Caki2 (cell line): ENCODE measurements at regions not wholly inside any gene's neighbourhood (a gene's known extent, or its start where the extent isn't known, plus 50 kb on each side); places are given as distances from the start of the nearest gene placed in this dataset.
A peak's percentile ranks its signal among the peaks of the same experiment; 100 is the strongest.
"Not testable (repeated sequence)": the region's sequence is repeated elsewhere in the genome, so short reads cannot be mapped to it uniquely, and the experiment has no call there.

Source experiments
- DNase-seq: peaks from one replicate; pipeline ENCODE4 v3.0.0-alpha.2; 2015; ENCODE audit warnings: low read depth
- in situ Hi-C: cut with HindIII; loops from 2 replicates; pipeline ENCODE4 v1.10.0; 2016; ENCODE audit warnings: low sequenced_read_pairs, low pct_unique_long_range_greater_than_20kb, mixed read lengths

GRCh38 chr2:163173591-163173990 is 335.0 kb upstream of the KCNH7 start:
- in situ Hi-C loops = no loop called here
- DNase-seq = no peak

- in situ Hi-C loops = no loop called here
- no peak for DNase-seq
Measured at GRCh38 chr2:163171786-163172530, 333.4 kb upstream of the KCNH7 start.

DNA sequence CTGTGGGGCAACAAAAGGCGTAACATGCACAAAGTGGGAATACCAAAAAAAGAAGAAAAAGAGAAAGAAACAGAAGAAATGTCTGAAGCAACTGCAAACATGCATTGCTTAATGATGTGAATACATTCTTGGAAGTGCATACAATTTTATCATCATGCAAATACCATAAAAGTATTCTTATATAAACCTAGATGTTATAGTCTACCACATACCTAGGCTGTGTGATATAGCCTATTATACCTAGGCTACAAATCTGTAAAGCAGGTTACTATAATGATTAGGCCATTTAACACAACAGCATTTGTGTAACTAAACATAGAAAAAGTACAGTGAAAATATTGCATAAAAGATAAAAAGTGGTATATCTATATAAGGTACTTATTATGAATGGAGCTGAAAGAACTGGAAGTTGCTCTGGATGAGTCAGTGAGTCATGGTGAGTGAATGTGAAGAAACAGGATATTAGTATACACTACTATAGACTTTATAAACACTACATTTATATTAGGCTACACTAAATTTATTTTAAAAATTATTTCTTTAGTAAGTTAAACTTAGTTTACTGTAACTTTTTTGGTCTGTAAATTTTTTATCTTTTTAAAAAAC is 319.4 kb upstream of the KCNH7 start:
- in situ Hi-C loops = no loop called here

GRCh38 chr2:163157411-163157810 is 318.8 kb upstream of the KCNH7 start:
- DNase-seq = no peak
- in situ Hi-C loops = no loop called here

More for the DNA sequence above, 319.4 kb upstream of the KCNH7 start:
- DNase-seq = no peak

DNA sequence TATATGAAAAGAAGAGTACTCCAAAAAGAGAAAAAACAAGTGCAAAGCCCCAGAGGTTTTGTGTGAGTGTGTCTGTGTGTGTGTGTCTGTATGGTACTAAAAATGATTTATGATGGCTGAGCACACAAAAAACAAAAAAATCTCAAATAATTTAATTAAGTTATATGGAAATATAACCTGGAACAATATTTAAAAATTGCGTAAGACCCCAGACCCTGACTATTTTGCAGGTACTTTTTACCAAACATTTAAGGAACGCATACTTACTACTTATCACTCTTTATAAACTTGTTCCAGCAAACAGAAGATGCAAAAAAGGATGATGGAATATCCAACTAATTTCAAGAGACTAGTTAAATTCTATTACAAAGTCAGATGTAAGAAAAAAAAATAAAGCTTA is 317.4 kb upstream of the KCNH7 start:
- no peak for DNase-seq
- in situ Hi-C loops = no loop called here

DNA sequence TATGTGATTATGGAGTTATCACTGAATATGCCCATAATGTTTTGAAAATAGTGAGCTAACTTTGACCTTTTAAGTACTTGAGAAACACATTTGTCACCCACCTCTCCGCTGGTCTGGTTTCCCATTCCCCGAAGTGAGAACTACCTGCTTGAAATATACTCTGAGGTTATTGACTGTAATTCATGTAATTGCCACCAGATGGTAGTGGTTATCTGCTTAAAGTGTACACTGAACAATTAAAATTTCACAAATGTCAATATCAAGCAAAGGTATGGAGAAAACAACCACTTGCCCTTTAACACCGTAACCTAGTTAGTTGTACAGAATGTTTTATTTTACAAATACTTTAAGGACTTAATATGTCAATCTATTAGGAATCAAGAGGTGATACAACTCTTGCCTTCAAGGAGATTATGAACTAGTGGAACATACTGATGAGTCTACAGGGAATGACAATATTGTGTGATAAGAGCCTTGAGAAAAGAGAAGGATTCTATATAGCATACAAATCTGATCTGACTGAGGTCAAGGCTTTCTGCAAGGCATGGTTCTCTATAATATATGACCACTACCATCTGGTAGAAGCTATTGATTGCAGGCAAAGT is 316.8 kb upstream of the KCNH7 start:
- in situ Hi-C loops = no loop called here

GRCh38 chr2:163142618-163143017 is 304.1 kb upstream of the KCNH7 start:
- no peak for DNase-seq
- in situ Hi-C loops = no loop called here

More for the DNA sequence above, 316.8 kb upstream of the KCNH7 start:
- peak; percentile 29 for DNase-seq

- in situ Hi-C loops = no loop called here
- DNase-seq = no peak
Measured at GRCh38 chr2:163138947-163139346, 300.4 kb upstream of the KCNH7 start.

- in situ Hi-C loops = no loop called here
- DNase-seq = no peak
Measured at GRCh38 chr2:163135256-163135655, 296.7 kb upstream of the KCNH7 start.

- in situ Hi-C loops = no loop called here
- no peak for DNase-seq
Measured at GRCh38 chr2:163133602-163134001, 295.0 kb upstream of the KCNH7 start.

GRCh38 chr2:163132850-163133249 is 294.3 kb upstream of the KCNH7 start:
- no peak for DNase-seq
- in situ Hi-C loops = no loop called here

DNA sequence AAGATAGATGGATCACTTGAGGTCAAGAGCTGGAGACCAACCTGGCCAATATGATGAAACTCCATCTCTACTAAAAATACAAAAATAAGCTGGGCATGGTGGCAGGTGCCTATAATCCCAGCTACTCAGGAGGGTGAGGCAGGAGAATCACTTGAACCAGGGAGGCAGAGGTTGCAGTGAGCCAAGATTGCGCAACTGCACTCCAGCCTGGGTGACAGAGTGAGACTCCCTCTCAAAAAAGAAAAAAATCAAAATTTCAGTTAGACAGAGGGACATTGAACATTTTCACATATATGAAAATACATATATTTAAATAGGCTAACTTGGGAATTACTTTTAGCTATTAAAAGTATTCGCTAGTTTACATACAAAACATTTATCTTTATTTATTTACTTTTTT is 293.6 kb upstream of the KCNH7 start:
- in situ Hi-C loops = not testable (repeated sequence)

GRCh38 chr2:163123526-163123925 is 285.0 kb upstream of the KCNH7 start:
- DNase-seq = no peak
- in situ Hi-C loops = no loop called here

More for the DNA sequence above, 293.6 kb upstream of the KCNH7 start:
- DNase-seq = not testable (repeated sequence)

DNA sequence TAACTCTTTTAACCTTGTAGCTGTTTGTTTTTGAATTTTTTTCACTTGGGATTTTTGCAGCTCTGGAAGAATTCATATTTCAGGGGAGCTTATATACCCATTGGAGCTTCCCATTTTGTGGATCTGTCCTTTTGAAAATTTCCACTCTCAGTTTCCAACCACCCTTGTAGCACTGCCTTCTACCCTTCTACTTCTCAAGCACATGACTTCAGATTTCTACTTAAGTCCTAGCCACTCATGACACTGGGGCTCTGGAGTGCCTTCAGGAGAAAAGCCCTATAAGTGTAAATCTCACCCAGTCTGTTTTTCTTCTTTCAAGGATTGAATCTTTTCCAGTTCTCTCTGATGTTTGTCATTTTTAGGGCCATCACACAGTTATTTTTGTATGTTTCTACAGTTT is 283.7 kb upstream of the KCNH7 start:
- no peak for DNase-seq
- in situ Hi-C loops = no loop called here

- DNase-seq = no peak
- in situ Hi-C loops = no loop called here
Measured at GRCh38 chr2:163121483-163121882, 282.9 kb upstream of the KCNH7 start.

DNA sequence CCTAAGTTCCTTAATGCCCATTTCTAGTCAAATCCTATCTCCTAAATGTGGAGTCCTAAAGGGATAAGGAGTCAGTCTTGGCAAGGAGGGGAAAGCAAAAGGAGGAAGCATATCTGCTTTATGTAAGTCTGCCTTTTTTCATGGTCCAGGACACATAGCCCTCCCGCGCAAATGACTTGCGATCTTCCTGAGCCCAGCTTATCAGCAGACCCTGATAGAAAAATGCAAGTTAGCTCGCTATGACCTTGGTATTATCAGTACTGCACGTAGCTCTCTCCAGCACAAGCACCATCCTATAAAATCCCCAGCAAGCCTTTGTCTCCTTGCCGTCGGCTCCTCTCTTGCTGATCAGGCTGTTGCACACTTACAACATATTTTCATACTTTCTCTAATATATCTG is 281.4 kb upstream of the KCNH7 start:
- no peak for DNase-seq

DNA sequence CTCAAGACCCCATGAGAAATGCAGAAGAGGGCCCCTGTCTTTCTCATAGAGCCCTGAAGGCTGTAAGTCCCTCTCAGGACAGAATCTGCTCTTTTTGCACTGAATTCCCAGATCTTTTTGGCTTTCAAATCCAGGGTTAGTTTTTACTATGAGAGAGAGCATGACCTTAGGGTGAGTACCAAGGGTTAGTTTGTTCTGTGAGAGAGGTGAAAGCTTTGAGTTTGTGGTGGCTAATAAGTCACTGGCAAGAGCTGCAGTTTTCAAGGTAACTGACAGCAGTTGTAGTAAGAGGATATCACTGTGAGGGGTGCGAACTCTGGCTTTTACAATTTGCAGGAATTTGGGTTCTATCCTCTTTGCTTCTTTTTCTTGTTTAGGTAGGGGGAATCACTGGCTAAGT is 248.4 kb upstream of the KCNH7 start:
- DNase-seq = no peak
- in situ Hi-C loops = no loop called here

More for the DNA sequence above, 281.4 kb upstream of the KCNH7 start:
- in situ Hi-C loops = no loop called here

GRCh38 chr2:163085366-163086024 is 246.9 kb upstream of the KCNH7 start:
- DNase-seq, in situ Hi-C loops: not testable (repeated sequence)

DNA sequence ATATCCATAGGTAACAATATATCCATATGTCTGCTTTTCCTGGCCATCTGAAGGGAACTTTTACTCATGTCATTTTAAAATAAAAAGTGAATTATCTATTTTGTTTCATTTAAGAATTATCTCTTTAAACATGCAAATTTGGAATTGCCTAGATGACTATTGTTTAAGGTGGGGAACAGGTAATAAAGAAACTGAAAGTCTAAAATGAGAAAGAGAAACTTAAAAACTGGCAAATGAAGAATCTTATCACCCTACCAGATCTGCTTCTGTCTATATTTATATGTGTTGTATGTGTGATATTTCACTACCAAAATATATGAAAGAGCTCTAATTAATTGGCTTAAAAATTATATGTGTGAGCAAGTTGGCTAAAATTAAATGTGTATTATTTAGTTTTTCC is 243.2 kb upstream of the KCNH7 start:
- in situ Hi-C loops = no loop called here
- DNase-seq = no peak
